Uterus (tissue), 3 donors: ENCODE measurements at regions not wholly inside any gene's neighbourhood (a gene's known extent, or its start where the extent isn't known, plus 50 kb on each side); places are given as distances from the start of the nearest gene placed in this dataset.
"Not testable (repeated sequence)": the region's sequence is repeated elsewhere in the genome, so short reads cannot be mapped to it uniquely, and the experiment has no call there.

Experiments used
- DNase-seq, 2 donors: peaks; one replicate each; pipeline ENCODE4 v3.0.0-alpha.2; 2019 to 2020
- H3K27ac ChIP-seq, 2 donors: fragments of 200-600 bp; sonication (generic); 1 replicate in 1 of 2; 2 replicates in 1 of 2; pipeline ENCODE4 v1.5.1; 2016 to 2018
- H3K27me3 ChIP-seq, 2 donors: fragments of 200-600 bp; sonication (generic); one replicate each; pipeline ENCODE4 v1.5.1; 2018 to 2019; ENCODE audit warnings: control low read depth in 1 of 2
- H3K36me3 ChIP-seq, 2 donors: fragments of 200-600 bp; sonication (generic); one replicate each; pipeline ENCODE4 v1.5.1; 2019; ENCODE audit warnings: control low read depth in 1 of 2
- H3K4me1 ChIP-seq, 2 donors: fragments of 200-600 bp; sonication (generic); one replicate each; pipeline ENCODE4 v1.5.1; 2018 to 2019; ENCODE audit warnings: control low read depth in 1 of 2
- H3K4me3 ChIP-seq, 2 donors: fragments of 200-600 bp; sonication (generic); 1 replicate in 1 of 2; 2 replicates in 1 of 2; pipeline ENCODE4 v1.5.1; 2018 to 2019; ENCODE audit warnings: mild to moderate bottlenecking in 1 of 2
- H3K9me3 ChIP-seq, 2 donors: fragments of 200-600 bp; sonication (generic); one replicate each; pipeline ENCODE4 v1.5.1; 2019; ENCODE audit warnings: control low read depth in 1 of 2
- CTCF ChIP-seq, 4 experiments: fragments of 200-600 bp in 2 of 4; fragments of 450-650 bp in 2 of 4; sonication (generic) in 2 of 4; IDR thresholded peaks; one replicate each; pipeline ENCODE4 v1.5.1; 2016 to 2019; ENCODE audit warnings: antibody characterized with exemption in 4 of 4, mild to moderate bottlenecking in 2 of 4, moderate library complexity in 1 of 4
- POLR2A ChIP-seq, 2 donors: fragments of 450-650 bp; IDR thresholded peaks; one replicate each; pipeline ENCODE4 v1.6.1; 2016; ENCODE audit warnings: antibody characterized with exemption in 2 of 2, mild to moderate bottlenecking in 1 of 2, moderate library complexity in 1 of 2
- intact Hi-C: fragments of 100-400 bp; cut with DNase I; formaldehyde crosslinking; loops from one replicate; pipeline ENCODE4 v1.15.1; 2023; ENCODE audit warnings: low total_unique reads
- donor health status: DM: yes; HTN: yes; CAD: no.

GRCh38 chr2:91422102-91422501, 2730.6 kb downstream of the RPIA start:
- intact Hi-C loops, result not testable (repeated sequence)

DNA sequence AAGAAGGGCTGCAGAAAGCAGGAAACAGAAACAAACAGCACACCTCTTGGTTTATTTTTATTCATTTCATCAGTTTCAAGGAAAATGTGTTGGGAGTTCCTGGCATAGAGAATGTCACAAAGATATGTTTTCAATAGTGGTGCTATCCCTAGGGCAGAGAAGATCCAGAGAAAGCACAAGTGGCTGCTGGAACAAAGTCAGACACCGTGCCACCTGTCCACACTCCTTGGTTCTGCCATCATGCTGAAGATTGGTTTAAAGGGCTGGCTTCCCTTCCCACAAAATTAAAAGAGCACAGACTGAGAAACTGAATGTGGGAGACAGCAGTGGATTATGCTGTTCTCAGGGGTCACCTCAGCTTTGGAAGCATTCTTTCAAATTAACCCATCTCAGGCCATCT, 2735.7 kb downstream of the RPIA start:
- DNase-seq, H3K9me3 ChIP-seq, H3K27ac ChIP-seq, H3K27me3 ChIP-seq, H3K4me1 ChIP-seq, H3K4me3 ChIP-seq, intact Hi-C loops, H3K36me3 ChIP-seq: not testable (repeated sequence)

More at GRCh38 chr2:91422102-91422501, 2730.6 kb downstream of the RPIA start:
- not testable (repeated sequence) for H3K36me3 ChIP-seq, DNase-seq, H3K27ac ChIP-seq, H3K4me1 ChIP-seq, H3K4me3 ChIP-seq, H3K27me3 ChIP-seq
- H3K9me3 ChIP-seq, result peaks cover 0 to 11% of the 10 kb centered on the region in 2 donors

DNA sequence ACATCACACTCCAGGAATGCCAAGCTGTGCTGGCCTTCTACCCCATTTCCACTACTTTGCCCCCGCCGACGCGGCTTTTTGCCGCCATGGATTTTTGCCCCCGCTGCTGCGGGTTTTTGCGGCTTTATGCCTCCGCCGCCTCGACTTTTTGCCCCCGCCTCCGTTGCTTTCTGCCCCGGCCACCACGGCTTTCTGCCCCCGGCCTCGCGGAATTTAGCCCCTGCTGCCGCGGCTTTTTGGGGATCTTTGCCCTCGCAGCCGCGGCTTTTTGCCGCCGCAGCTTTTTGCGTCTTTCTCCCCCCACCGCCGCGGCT, 2750.4 kb downstream of the RPIA start:
- H3K9me3 ChIP-seq, H3K27ac ChIP-seq, intact Hi-C loops, H3K36me3 ChIP-seq, H3K4me3 ChIP-seq, DNase-seq: not testable (repeated sequence)
- Histone ChIP-seq H3K27me3 (peaks cover 8 to 23% of the 10 kb centered on the region in 2 donors), H3K4me1 (peaks cover 0 to 13% of the 10 kb centered on the region in 2 donors)

DNA sequence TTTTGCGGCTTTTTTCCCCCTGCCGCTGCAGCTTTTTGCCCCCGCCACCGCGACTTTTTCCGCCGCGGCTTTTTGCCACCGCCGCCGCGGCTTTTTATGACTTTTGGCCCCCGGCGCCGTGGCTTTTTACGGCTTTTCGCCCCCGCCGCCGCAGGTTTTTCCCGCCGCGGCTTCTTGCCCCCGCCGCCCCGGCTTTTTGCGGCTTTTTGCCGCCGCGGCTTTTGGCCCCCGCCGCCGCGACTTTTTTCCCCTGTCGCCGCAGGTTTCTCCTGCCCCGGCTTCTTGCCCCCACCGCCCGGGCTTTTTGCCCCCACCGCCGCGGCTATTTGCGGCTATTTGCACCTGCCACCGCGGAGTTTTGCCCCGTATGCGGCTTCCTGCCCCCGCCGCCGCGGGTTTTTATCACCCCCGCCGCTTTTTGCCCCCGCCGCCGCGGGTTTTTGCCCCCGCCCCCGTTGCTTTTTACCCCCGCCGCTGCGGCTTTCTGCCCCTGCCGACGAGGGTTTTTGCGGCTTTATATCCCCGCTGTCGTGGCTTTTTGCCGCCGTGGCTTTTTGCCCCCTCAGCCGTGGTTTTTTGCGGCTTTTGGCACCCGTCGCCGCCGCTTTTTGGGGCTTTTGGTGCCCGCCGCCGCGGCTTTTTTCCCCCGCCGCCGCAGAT, 2750.9 kb downstream of the RPIA start:
- H3K27me3 ChIP-seq, result peaks cover 8 to 23% of the 10 kb centered on the region in 2 donors
- DNase-seq, result no peak
- no peak overlapping the region for H3K4me3 ChIP-seq

DNA sequence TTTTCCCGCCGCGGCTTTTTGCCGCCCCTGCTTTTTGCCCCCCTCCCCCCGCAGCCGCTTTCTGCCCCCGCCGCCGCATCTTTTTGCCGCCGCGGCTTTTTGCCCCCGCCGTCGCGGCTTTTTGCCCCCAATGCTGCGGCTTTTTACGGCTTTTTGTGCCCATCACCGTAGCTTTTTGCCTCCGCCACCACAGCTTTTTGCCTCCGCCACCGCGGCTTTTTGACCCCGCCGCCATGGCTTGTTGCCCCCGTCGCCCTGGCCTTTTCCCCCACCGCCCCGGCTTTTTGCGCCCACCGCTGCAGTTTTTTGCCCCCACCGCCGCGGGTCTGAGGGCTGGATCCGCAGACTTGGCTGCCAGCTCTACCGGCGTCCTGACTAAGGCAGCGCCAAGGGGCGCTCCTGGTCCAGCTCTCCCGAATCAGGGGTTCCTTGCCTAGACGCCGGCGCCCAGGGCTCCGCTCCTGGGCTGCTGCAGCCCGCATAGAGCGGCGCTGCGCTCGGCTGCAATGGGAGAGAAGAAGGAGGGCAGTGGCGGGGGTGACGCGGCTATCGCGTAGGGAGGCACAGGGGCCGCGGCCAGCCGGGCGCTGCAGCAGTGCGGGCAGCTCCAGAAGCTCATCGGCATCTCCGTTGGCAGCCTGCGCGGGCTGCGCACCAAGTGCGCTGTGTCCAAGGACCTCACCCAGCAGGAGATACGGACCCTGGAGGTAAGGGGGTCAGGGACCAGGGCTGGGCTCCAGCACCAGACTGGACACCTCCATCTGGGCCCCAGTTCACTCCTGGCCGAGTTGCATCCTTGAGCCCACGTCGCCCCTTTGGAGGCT, 2751.6 kb downstream of the RPIA start:
- H3K4me3 ChIP-seq, intact Hi-C loops, H3K9me3 ChIP-seq, DNase-seq, H3K27ac ChIP-seq, H3K36me3 ChIP-seq: not testable (repeated sequence)
- Histone ChIP-seq H3K4me1 (peaks cover 0 to 13% of the 10 kb centered on the region in 2 donors), H3K27me3 (peaks cover 8 to 23% of the 10 kb centered on the region in 2 donors)

More for the DNA sequence above, 2750.9 kb downstream of the RPIA start:
- intact Hi-C loops, result no loop called here
- TF ChIP-seq POLR2A (IDR thresholded peaks at IDR 0.05) (no peak), CTCF (IDR thresholded peaks at IDR 0.05) (no peak)
- Histone ChIP-seq H3K36me3 (no peaks in the 10 kb centered on the region), H3K9me3 (no peaks in the 10 kb centered on the region), H3K27ac (no peak overlapping the region), H3K4me1 (peaks cover 0 to 13% of the 10 kb centered on the region in 2 donors)

DNA sequence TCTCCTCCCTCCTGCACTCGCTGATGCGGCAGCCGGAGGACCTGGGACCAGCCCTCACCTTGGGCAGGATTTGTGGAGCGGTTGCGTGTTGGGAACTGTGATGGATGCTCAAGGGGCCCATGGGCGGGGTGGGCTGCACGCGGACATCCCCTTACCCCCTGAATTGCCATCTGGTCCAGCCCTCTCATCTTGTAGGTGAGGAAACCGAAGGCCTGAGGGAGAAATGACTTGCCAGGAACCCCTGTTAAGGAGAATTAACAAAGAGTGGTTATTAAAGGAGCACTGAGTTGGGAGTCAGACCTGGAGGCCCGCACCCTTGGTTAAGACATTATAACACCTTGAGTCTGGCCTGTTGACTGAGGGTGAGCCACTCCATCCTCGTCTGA, 2752.2 kb downstream of the RPIA start:
- H3K9me3 ChIP-seq, DNase-seq, intact Hi-C loops, H3K27ac ChIP-seq, H3K36me3 ChIP-seq, H3K4me3 ChIP-seq: not testable (repeated sequence)
- peaks cover 8 to 23% of the 10 kb centered on the region in 2 donors for H3K27me3 ChIP-seq
- peaks cover 0 to 13% of the 10 kb centered on the region in 2 donors for H3K4me1 ChIP-seq

DNA sequence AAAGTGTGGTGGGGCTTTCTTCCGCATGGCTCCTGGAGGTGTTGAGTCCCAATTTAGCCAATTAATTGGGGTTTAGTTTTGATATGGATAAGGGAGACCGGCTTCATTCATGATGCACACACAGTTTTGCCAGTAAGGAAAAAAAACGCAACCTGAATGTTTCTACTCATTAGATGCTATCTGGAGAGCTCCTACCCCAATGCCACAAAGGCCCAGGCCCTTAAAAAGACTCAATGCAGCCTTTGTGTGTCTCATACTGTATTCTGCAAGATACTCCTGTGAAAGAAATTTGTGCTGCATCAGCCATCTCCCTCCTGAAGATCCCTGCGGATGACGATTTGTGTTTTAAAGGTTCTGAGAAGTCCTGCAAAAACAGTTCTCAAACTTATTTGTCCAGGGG, 2754.2 kb downstream of the RPIA start:
- H3K9me3 ChIP-seq, DNase-seq, intact Hi-C loops, H3K27ac ChIP-seq, H3K4me3 ChIP-seq, H3K36me3 ChIP-seq: not testable (repeated sequence)
- peaks cover 8 to 13% of the 10 kb centered on the region in 2 donors for H3K27me3 ChIP-seq
- H3K4me1 ChIP-seq, result peaks cover 0 to 13% of the 10 kb centered on the region in 2 donors

GRCh38 chr2:91446489-91446888, 2755.0 kb downstream of the RPIA start:
- peaks cover 0 to 13% of the 10 kb centered on the region in 2 donors for H3K4me1 ChIP-seq
- H3K9me3 ChIP-seq, H3K27ac ChIP-seq, DNase-seq, H3K4me3 ChIP-seq, intact Hi-C loops, H3K36me3 ChIP-seq: not testable (repeated sequence)
- H3K27me3 ChIP-seq, result peaks cover 8 to 17% of the 10 kb centered on the region in 2 donors

GRCh38 chr2:91446915-91447314, 2755.4 kb downstream of the RPIA start:
- H3K36me3 ChIP-seq, H3K27ac ChIP-seq, H3K4me3 ChIP-seq, DNase-seq, H3K9me3 ChIP-seq, intact Hi-C loops: not testable (repeated sequence)
- peaks cover 0 to 11% of the 10 kb centered on the region in 2 donors for H3K4me1 ChIP-seq
- peaks cover 8 to 15% of the 10 kb centered on the region in 2 donors for H3K27me3 ChIP-seq

DNA sequence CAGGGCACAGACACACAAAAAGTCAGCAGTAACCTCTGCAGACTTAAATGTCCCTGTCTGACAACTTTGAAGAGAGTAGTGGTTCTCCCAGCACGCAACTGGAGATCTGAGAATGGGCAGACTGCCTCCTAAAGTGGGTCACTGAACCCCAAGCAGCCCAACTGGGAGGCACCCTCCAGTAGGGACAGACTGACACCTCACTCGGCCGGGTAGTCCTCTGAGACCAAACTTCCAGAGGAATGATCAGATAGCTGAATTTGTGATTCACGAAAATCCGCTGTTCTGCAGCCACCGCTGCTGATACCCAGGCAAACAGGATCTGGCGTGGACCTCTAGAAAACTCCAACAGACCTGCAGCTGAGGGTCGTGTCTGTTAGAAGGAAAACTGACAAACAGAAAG, 2756.0 kb downstream of the RPIA start:
- DNase-seq, H3K36me3 ChIP-seq, H3K27ac ChIP-seq, H3K27me3 ChIP-seq, H3K9me3 ChIP-seq, H3K4me3 ChIP-seq, intact Hi-C loops, H3K4me1 ChIP-seq: not testable (repeated sequence)

- DNase-seq, H3K36me3 ChIP-seq, H3K27ac ChIP-seq, intact Hi-C loops, H3K9me3 ChIP-seq, H3K4me3 ChIP-seq, H3K27me3 ChIP-seq, H3K4me1 ChIP-seq: not testable (repeated sequence)
Observed at GRCh38 chr2:91462292-91462691, 2770.8 kb downstream of the RPIA start.

- DNase-seq, H3K4me1 ChIP-seq, H3K4me3 ChIP-seq, intact Hi-C loops, H3K9me3 ChIP-seq, H3K36me3 ChIP-seq, H3K27ac ChIP-seq, H3K27me3 ChIP-seq: not testable (repeated sequence)
Observed at GRCh38 chr2:91463007-91463406, 2771.5 kb downstream of the RPIA start.
